PC-9 (cell line): ENCODE measurements at regions not wholly inside any gene's neighbourhood (a gene's known extent, or its start where the extent isn't known, plus 50 kb on each side); places are given as distances from the start of the nearest gene placed in this dataset.

ENCODE experiments used
- BruUV-seq: library from RNA; stranded (reverse); fragments of 400-500 nt; replicated peaks from 2 replicates; lab custom pipeline; 2021; lab: Mats Ljungman, UMichigan
- CTCF ChIA-PET: fragments of 300-600 bp; sonication (Branson Sonifier 250); formaldehyde crosslinking; loops from one replicate; lab custom pipeline; 2022; ENCODE audit warnings: antibody characterized with exemption; lab: Charles Lee
- POLR2A ChIA-PET: fragments of 300-600 bp; sonication (Branson Sonifier 250); formaldehyde crosslinking; loops from one replicate; lab custom pipeline; 2022; ENCODE audit warnings: antibody characterized with exemption; ENCODE audit not compliant: unreplicated experiment; lab: Charles Lee
- DNase-seq, 2 experiments: peaks; one replicate each; pipeline versions ENCODE4 v3.0.0 to v3.0.0-alpha.2; 2015 to 2022; ENCODE audit warnings: mixed read lengths in 1 of 2
- H2AFZ ChIP-seq: fragments of 200-600 bp; sonication (generic); 2 replicates; pipeline ENCODE4 v1.8.1; 2017; ENCODE audit warnings: antibody characterized with exemption
- H3F3A ChIP-seq: fragments of 200-600 bp; sonication (generic); 2 replicates; pipeline ENCODE4 v1.8.1; 2017; ENCODE audit warnings: antibody characterized with exemption, mild to moderate bottlenecking, low read depth; ENCODE audit not compliant: insufficient read depth
- H3K27ac ChIP-seq: fragments of 200-600 bp; sonication (generic); 2 replicates; pipeline ENCODE4 v1.6.1; 2016; ENCODE audit warnings: mixed run types
- H3K27me3 ChIP-seq: fragments of 200-600 bp; sonication (generic); 2 replicates; pipeline ENCODE4 v1.6.1; 2016; ENCODE audit warnings: low read depth, mixed run types; ENCODE audit not compliant: insufficient read depth
- H3K36me3 ChIP-seq: fragments of 200-600 bp; sonication (generic); 2 replicates; pipeline ENCODE4 v1.6.1; 2016; ENCODE audit warnings: low read depth, mixed run types
- H3K4me1 ChIP-seq: fragments of 200-600 bp; sonication (generic); replicated peaks from 2 replicates; pipeline ENCODE4 v1.6.1; 2016; ENCODE audit warnings: mixed run types; ENCODE audit not compliant: insufficient read depth
- H3K4me2 ChIP-seq: fragments of 200-600 bp; sonication (generic); 2 replicates; pipeline ENCODE4 v1.6.1; 2017; ENCODE audit warnings: mixed run types
- H3K4me3 ChIP-seq: fragments of 200-600 bp; sonication (generic); 2 replicates; pipeline ENCODE4 v1.6.1; 2016; ENCODE audit warnings: mixed run types
- H3K79me2 ChIP-seq: fragments of 200-600 bp; sonication (generic); 2 replicates; pipeline ENCODE4 v1.6.1; 2017; ENCODE audit warnings: low read depth, mixed run types
- H3K9me2 ChIP-seq: fragments of 200-600 bp; sonication (generic); 2 replicates; pipeline ENCODE4 v1.8.1; 2017; ENCODE audit warnings: mild to moderate bottlenecking; ENCODE audit not compliant: insufficient read depth
- H3K9me3 ChIP-seq: fragments of 200-600 bp; sonication (generic); 2 replicates; pipeline ENCODE4 v1.8.1; 2016; ENCODE audit warnings: low read depth; ENCODE audit not compliant: insufficient read depth
- H4K20me1 ChIP-seq: fragments of 200-600 bp; sonication (generic); 2 replicates; pipeline ENCODE4 v1.8.1; 2017; ENCODE audit not compliant: insufficient read depth
- CTCF ChIP-seq: fragments of 200-600 bp; sonication (generic); conservative IDR thresholded peaks from 2 replicates; pipeline ENCODE4 v1.6.1; 2017; ENCODE audit warnings: mixed run types, antibody characterized with exemption, mild to moderate bottlenecking, moderate library complexity
- EZH2 ChIP-seq: fragments of 200-600 bp; sonication (generic); IDR thresholded peaks from 2 replicates; pipeline ENCODE4 v1.8.0; 2017; ENCODE audit warnings: antibody characterized with exemption, low read depth
- intact Hi-C: fragments of 100-400 bp; cut with micrococcal nuclease; formaldehyde crosslinking; loops from one replicate; pipeline ENCODE4 v1.10.0; 2022; ENCODE audit not compliant: unreplicated experiment

- Histone ChIP-seq H3K79me2 (no peaks in the 10 kb centered on the region), H3K36me3 (no peaks in the 10 kb centered on the region), H3K9me2 (no peaks in the 10 kb centered on the region), H3F3A (no peaks in the 10 kb centered on the region), H3K27ac (0 out of 2 replicates have a peak overlapping the region, but pooled peaks have one; percentile 1), H3K4me1 (peaks cover 17% of the 10 kb centered on the region), H2AFZ (peak overlapping the region; percentile 49; the same call in 1 of the 2 replicates), H3K4me3 (no peak overlapping the region), H3K9me3 (no peaks in the 10 kb centered on the region; the same call in 1 of the 2 replicates), H4K20me1 (no peaks in the 10 kb centered on the region), H3K4me2 (peak overlapping the region; percentile 15; the same call in 1 of the 2 replicates), H3K27me3 (no peaks in the 10 kb centered on the region)
- ChIA-PET CTCF (no interaction called here), POLR2A (no interaction called here)
- intact Hi-C loops = no loop called here
- TF ChIP-seq CTCF (no peak), EZH2 (no peak)
- no TSS peak for BruUV-seq
- DNase-seq = peak; percentile 43 to 66
These were observed 422.3 kb upstream of the ROBO1 start for GRCh38 chr3:80190051-80190450.

- Histone ChIP-seq H3K27me3 (no peaks in the 10 kb centered on the region), H4K20me1 (no peaks in the 10 kb centered on the region), H3K9me2 (no peaks in the 10 kb centered on the region), H3K27ac (no peak overlapping the region), H3F3A (no peaks in the 10 kb centered on the region), H3K4me2 (no peak overlapping the region), H3K79me2 (no peaks in the 10 kb centered on the region), H3K36me3 (no peaks in the 10 kb centered on the region), H3K4me1 (peaks cover 11% of the 10 kb centered on the region; the same call in 1 of the 2 replicates), H2AFZ (no peak overlapping the region), H3K4me3 (no peak overlapping the region), H3K9me3 (no peaks in the 10 kb centered on the region; the same call in 1 of the 2 replicates)
- CTCF ChIA-PET = no interaction called here
- no TSS peak for BruUV-seq
- intact Hi-C loops = no loop called here
- DNase-seq = no peak
- POLR2A ChIA-PET = no interaction called here
- TF ChIP-seq CTCF = no peak
- TF ChIP-seq EZH2 = no peak
These were observed 420.2 kb upstream of the ROBO1 start for GRCh38 chr3:80187981-80188380.

- no TSS peak for BruUV-seq
- no peaks in the 10 kb centered on the region for H3K27me3 ChIP-seq
- no peak overlapping the region for H2AFZ ChIP-seq
- no peak overlapping the region for H3K4me3 ChIP-seq
- TF ChIP-seq CTCF = no peak
- no peak for TF ChIP-seq EZH2
- no peaks in the 10 kb centered on the region for H3F3A ChIP-seq
- H3K9me2 ChIP-seq = no peaks in the 10 kb centered on the region
- H3K36me3 ChIP-seq = no peaks in the 10 kb centered on the region
- H4K20me1 ChIP-seq = no peaks in the 10 kb centered on the region; the same call in 1 of the 2 replicates
- no peak overlapping the region for H3K27ac ChIP-seq
- no peaks in the 10 kb centered on the region for H3K9me3 ChIP-seq
- no peak overlapping the region for H3K4me2 ChIP-seq
- intact Hi-C loops = no loop called here
- no peak for DNase-seq
- H3K4me1 ChIP-seq = no peaks in the 10 kb centered on the region
- no peaks in the 10 kb centered on the region for H3K79me2 ChIP-seq
- POLR2A ChIA-PET = no interaction called here
- CTCF ChIA-PET = no interaction called here
These were observed 392.2 kb upstream of the ROBO1 start for GRCh38 chr3:80159990-80160506.
